B cell (primary cell): ENCODE measurements at regions not wholly inside any gene's neighbourhood (a gene's known extent, or its start where the extent isn't known, plus 50 kb on each side); places are given as distances from the start of the nearest gene placed in this dataset.

Experiments used
- EZH2 ChIP-seq: IDR thresholded peaks from 2 replicates; pipeline ENCODE4 v1.6.1; 2012; ENCODE audit warnings: borderline replicate concordance, low read depth, mild to moderate bottlenecking, moderate library complexity, low read length; ENCODE audit not compliant: insufficient read depth, poor library complexity, severe bottlenecking
- TF ChIP-seq, protein P1 (sequence below): fragments of 200-600 bp; IDR thresholded peaks from one replicate; pipeline ENCODE4 v1.8.0; 2022; ENCODE audit warnings: antibody characterized with exemption, mild to moderate bottlenecking

GRCh38 chrX:4150259-4150658 is 436.8 kb upstream of the PRKX start:
- TF ChIP-seq, protein P1, sequence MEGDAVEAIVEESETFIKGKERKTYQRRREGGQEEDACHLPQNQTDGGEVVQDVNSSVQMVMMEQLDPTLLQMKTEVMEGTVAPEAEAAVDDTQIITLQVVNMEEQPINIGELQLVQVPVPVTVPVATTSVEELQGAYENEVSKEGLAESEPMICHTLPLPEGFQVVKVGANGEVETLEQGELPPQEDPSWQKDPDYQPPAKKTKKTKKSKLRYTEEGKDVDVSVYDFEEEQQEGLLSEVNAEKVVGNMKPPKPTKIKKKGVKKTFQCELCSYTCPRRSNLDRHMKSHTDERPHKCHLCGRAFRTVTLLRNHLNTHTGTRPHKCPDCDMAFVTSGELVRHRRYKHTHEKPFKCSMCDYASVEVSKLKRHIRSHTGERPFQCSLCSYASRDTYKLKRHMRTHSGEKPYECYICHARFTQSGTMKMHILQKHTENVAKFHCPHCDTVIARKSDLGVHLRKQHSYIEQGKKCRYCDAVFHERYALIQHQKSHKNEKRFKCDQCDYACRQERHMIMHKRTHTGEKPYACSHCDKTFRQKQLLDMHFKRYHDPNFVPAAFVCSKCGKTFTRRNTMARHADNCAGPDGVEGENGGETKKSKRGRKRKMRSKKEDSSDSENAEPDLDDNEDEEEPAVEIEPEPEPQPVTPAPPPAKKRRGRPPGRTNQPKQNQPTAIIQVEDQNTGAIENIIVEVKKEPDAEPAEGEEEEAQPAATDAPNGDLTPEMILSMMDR: no peak
- TF ChIP-seq EZH2: no peak
